Esophagus squamous epithelium (tissue), 4 donors: ENCODE measurements at regions not wholly inside any gene's neighbourhood (a gene's known extent, or its start where the extent isn't known, plus 50 kb on each side); places are given as distances from the start of the nearest gene placed in this dataset.

Experiments used
- POLR2A ChIP-seq, 4 donors: fragments of 450-650 bp; IDR thresholded peaks; one replicate each; pipeline ENCODE4 v1.6.1; 2017; ENCODE audit warnings: antibody characterized with exemption in 4 of 4, mild to moderate bottlenecking in 4 of 4, moderate library complexity in 3 of 4
- TF ChIP-seq, protein P1 (sequence below), 6 experiments: fragments of 450-650 bp in 4 of 6; fragments of 200-600 bp in 2 of 6; sonication (generic) in 2 of 6; IDR thresholded peaks; one replicate each; pipeline ENCODE4 v1.5.1; 2016 to 2019; ENCODE audit warnings: antibody characterized with exemption in 6 of 6, mild to moderate bottlenecking in 4 of 6, moderate library complexity in 4 of 6

DNA sequence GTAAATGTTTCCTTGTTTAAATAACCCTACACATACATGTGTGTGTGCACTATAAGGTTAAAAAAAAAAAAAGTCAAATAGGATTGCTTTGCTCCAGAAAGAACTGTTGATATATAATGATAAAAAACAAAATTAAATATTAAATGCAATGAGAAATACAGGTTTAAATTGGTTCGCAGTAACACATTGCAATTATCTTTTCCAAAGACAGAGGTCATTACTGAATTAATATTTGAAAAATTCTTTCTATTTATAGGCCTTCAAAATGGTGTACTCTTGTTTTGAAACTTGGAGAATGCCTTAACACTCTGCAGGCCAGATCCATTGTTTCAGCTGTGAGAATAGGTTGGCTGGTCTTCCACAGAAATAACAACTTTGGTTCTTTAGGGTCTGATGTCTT lies 319.0 kb upstream of the NUDT12 start:
- TF ChIP-seq, protein P1, sequence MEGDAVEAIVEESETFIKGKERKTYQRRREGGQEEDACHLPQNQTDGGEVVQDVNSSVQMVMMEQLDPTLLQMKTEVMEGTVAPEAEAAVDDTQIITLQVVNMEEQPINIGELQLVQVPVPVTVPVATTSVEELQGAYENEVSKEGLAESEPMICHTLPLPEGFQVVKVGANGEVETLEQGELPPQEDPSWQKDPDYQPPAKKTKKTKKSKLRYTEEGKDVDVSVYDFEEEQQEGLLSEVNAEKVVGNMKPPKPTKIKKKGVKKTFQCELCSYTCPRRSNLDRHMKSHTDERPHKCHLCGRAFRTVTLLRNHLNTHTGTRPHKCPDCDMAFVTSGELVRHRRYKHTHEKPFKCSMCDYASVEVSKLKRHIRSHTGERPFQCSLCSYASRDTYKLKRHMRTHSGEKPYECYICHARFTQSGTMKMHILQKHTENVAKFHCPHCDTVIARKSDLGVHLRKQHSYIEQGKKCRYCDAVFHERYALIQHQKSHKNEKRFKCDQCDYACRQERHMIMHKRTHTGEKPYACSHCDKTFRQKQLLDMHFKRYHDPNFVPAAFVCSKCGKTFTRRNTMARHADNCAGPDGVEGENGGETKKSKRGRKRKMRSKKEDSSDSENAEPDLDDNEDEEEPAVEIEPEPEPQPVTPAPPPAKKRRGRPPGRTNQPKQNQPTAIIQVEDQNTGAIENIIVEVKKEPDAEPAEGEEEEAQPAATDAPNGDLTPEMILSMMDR (IDR thresholded peaks at IDR 0.05) = no peak
- no peak for TF ChIP-seq POLR2A (IDR thresholded peaks at IDR 0.05)
